ENCODE measurements at regions not wholly inside any gene's neighbourhood (a gene's known extent, or its start where the extent isn't known, plus 50 kb on each side); places are given as distances from the start of the nearest gene placed in this dataset.

DNA sequence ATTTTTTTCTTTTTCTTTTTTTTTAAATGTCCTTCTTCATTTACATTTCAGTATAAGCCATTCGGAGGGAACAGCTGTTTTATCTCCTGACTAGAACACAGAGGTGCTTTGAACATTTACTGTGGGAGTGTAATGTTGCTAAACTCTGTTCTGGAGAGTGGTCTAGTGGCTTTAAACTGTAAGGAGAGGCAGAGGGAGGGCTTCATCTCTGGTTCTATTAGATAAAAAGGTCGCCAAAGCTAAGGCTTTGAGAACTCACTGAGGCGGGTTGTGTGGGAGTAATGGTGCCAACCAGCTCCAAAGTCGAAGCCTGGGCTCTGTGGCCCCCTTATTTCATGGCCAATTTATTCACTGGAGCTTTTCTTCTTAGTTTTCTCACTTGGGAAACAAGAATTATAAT lies 133.2 kb downstream of the ANXA2 start:
- TF ChIP-seq, protein P1, sequence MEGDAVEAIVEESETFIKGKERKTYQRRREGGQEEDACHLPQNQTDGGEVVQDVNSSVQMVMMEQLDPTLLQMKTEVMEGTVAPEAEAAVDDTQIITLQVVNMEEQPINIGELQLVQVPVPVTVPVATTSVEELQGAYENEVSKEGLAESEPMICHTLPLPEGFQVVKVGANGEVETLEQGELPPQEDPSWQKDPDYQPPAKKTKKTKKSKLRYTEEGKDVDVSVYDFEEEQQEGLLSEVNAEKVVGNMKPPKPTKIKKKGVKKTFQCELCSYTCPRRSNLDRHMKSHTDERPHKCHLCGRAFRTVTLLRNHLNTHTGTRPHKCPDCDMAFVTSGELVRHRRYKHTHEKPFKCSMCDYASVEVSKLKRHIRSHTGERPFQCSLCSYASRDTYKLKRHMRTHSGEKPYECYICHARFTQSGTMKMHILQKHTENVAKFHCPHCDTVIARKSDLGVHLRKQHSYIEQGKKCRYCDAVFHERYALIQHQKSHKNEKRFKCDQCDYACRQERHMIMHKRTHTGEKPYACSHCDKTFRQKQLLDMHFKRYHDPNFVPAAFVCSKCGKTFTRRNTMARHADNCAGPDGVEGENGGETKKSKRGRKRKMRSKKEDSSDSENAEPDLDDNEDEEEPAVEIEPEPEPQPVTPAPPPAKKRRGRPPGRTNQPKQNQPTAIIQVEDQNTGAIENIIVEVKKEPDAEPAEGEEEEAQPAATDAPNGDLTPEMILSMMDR (conservative IDR thresholded peaks at IDR 0.05; ENCODE audit: low read depth, low read length): no peak
- TF ChIP-seq EZH2phosphoT487 (IDR thresholded peaks at IDR 0.05; ENCODE audit: borderline replicate concordance, low read length): no peak

All from PC-3 (cell line).